ENCODE measurements at regions not wholly inside any gene's neighbourhood (a gene's known extent, or its start where the extent isn't known, plus 50 kb on each side); places are given as distances from the start of the nearest gene placed in this dataset.

- H3K4me3 ChIP-seq (ENCODE audit: low read depth, low read length) = no peak overlapping the region
- H3K27ac ChIP-seq (ENCODE audit: low read depth, low read length) = no peak overlapping the region
- H3K9me3 ChIP-seq (ENCODE audit: control insufficient read depth, insufficient read depth, low read length) = no peaks in the 10 kb centered on the region; the same call in 1 of the 2 replicates
- ChIA-PET CTCF (no interaction called here), POLR2A (no interaction called here)
- TF ChIP-seq, protein P1, sequence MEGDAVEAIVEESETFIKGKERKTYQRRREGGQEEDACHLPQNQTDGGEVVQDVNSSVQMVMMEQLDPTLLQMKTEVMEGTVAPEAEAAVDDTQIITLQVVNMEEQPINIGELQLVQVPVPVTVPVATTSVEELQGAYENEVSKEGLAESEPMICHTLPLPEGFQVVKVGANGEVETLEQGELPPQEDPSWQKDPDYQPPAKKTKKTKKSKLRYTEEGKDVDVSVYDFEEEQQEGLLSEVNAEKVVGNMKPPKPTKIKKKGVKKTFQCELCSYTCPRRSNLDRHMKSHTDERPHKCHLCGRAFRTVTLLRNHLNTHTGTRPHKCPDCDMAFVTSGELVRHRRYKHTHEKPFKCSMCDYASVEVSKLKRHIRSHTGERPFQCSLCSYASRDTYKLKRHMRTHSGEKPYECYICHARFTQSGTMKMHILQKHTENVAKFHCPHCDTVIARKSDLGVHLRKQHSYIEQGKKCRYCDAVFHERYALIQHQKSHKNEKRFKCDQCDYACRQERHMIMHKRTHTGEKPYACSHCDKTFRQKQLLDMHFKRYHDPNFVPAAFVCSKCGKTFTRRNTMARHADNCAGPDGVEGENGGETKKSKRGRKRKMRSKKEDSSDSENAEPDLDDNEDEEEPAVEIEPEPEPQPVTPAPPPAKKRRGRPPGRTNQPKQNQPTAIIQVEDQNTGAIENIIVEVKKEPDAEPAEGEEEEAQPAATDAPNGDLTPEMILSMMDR (IDR thresholded peaks at IDR 0.05; ENCODE audit: low read depth, low read length) = no peak
- DNase-seq (ENCODE audit: low read depth, low spot score) = no peak
- H3K27me3 ChIP-seq (ENCODE audit: control insufficient read depth, insufficient read depth, low read length) = peaks cover 53% of the 10 kb centered on the region
Observed at GRCh38 chr7:140231771-140232491, 55.1 kb upstream of the KDM7A start.

GRCh38 chr7:140230861-140231770 is 54.3 kb upstream of the KDM7A start:
- Histone ChIP-seq H3K9me3 (ENCODE audit: control insufficient read depth, insufficient read depth, low read length) (no peaks in the 10 kb centered on the region; the same call in 1 of the 2 replicates), H3K27ac (ENCODE audit: low read depth, low read length) (no peak overlapping the region), H3K4me3 (ENCODE audit: low read depth, low read length) (peak overlapping the region; percentile 61), H3K27me3 (ENCODE audit: control insufficient read depth, insufficient read depth, low read length) (peaks cover 47% of the 10 kb centered on the region)
- CTCF ChIA-PET = no interaction called here
- DNase-seq (ENCODE audit: low read depth, low spot score) = no peak
- TF ChIP-seq, protein P1 (IDR thresholded peaks at IDR 0.05; ENCODE audit: low read depth, low read length) = no peak
- POLR2A ChIA-PET = interaction anchor here (0.5 kb wide), 1 partner anchor 25 kb away, joined by 6 read pairs; no protein-coding TSS in a partner anchor

GRCh38 chr7:140230516-140230860 is 53.7 kb upstream of the KDM7A start:
- no peaks in the 10 kb centered on the region; the same call in 1 of the 2 replicates for H3K9me3 ChIP-seq (ENCODE audit: control insufficient read depth, insufficient read depth, low read length)
- no peak overlapping the region for H3K27ac ChIP-seq (ENCODE audit: low read depth, low read length)
- peaks cover 44% of the 10 kb centered on the region for H3K27me3 ChIP-seq (ENCODE audit: control insufficient read depth, insufficient read depth, low read length)
- TF ChIP-seq, protein P1 (IDR thresholded peaks at IDR 0.05; ENCODE audit: low read depth, low read length) = no peak
- POLR2A ChIA-PET = no interaction called here
- H3K4me3 ChIP-seq (ENCODE audit: low read depth, low read length) = peak overlapping the region; percentile 61
- CTCF ChIA-PET = no interaction called here
- no peak for DNase-seq (ENCODE audit: low read depth, low spot score)

DNA sequence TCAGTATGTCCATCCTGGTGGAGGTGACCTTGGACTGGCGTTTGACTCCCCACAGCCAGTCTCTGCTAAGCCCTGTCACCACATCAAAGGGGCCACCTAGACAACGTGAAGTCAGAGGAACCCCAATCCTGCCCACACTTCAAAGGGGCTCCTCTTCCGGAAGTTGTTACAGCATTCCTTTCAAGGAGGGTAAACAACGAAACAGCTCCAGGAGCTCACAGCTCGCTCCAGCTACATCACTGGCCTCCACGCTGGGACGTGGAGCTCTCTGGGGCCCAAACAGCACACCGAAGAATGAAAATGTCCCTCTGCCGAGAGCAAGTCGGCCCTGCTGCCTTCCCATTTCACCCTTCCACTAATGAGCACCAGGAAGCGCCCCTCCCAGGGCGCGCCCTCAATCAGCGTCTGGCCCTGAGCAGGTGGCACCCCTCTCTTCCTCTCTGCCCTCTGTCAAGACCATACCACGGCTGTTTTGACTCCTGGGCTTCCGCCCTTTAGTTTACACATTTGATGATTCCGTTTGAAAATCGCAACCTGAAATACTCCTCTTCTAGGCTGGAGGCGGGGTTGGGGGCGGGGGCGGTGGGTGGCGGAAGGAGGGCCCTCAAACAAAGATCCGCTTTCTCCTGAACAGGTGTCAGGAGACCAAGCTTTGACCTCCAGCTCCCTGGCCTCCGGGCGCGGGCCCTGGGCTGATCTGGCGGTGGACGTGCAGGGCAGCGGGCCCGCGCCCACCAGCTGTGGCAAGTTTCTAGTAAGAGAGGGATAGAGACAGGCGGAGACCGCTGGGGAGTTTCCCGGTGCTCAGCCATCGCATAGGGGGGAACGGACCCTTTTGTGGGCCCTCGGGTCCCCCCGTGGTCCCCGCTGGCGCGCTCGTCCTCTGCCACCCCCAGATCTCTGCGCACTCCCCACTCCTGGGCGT is 53.1 kb upstream of the KDM7A start:
- no peak overlapping the region for H3K27ac ChIP-seq (ENCODE audit: low read depth, low read length)
- H3K9me3 ChIP-seq (ENCODE audit: control insufficient read depth, insufficient read depth, low read length) = no peaks in the 10 kb centered on the region; the same call in 1 of the 2 replicates
- ChIA-PET POLR2A (no interaction called here), CTCF (no interaction called here)
- peak overlapping the region; percentile 61; the same call in 1 of the 2 replicates for H3K4me3 ChIP-seq (ENCODE audit: low read depth, low read length)
- peaks cover 38% of the 10 kb centered on the region for H3K27me3 ChIP-seq (ENCODE audit: control insufficient read depth, insufficient read depth, low read length)
- TF ChIP-seq, protein P1 (IDR thresholded peaks at IDR 0.05; ENCODE audit: low read depth, low read length) = no peak
- DNase-seq (ENCODE audit: low read depth, low spot score) = no peak
